CD4-positive, alpha-beta memory T cell (primary cell): ENCODE measurements at regions not wholly inside any gene's neighbourhood (a gene's known extent, or its start where the extent isn't known, plus 50 kb on each side); places are given as distances from the start of the nearest gene placed in this dataset.
"Not testable (repeated sequence)": the region's sequence is repeated elsewhere in the genome, so short reads cannot be mapped to it uniquely, and the experiment has no call there.

ENCODE experiments used
- CTCF ChIA-PET: fragments of 350-600 bp; sonication (Branson Sonifier 250); formaldehyde crosslinking; loops from one replicate; lab custom pipeline; 2021; ENCODE audit warnings: inconsistent platforms; ENCODE audit not compliant: partially characterized antibody; lab: Charles Lee
- POLR2A ChIA-PET: fragments of 350-600 bp; sonication (Branson Sonifier 250); formaldehyde crosslinking; loops from one replicate; lab custom pipeline; 2021; ENCODE audit not compliant: partially characterized antibody; lab: Charles Lee
- DNase-seq, 5 donors: peaks; one replicate each; pipeline versions ENCODE4 v3.0.0 to v3.0.0-alpha.2; 2020 to 2022; ENCODE audit warnings: mixed read lengths in 1 of 5
- H3K27ac ChIP-seq: one replicate; pipeline ENCODE4 v1.7.0; 2013; ENCODE audit warnings: low read depth, low read length
- H3K27me3 ChIP-seq: 2 replicates; pipeline ENCODE4 v1.7.0; 2013; ENCODE audit warnings: mild to moderate bottlenecking, low read length, moderate library complexity; ENCODE audit not compliant: insufficient read depth
- H3K36me3 ChIP-seq: 2 replicates; pipeline ENCODE4 v1.7.0; 2013; ENCODE audit warnings: mild to moderate bottlenecking, low read length, moderate library complexity; ENCODE audit not compliant: insufficient read depth
- H3K4me1 ChIP-seq: 2 replicates; pipeline ENCODE4 v1.7.0; 2013; ENCODE audit warnings: mild to moderate bottlenecking, low read length, moderate library complexity; ENCODE audit not compliant: insufficient read depth
- H3K4me3 ChIP-seq, 2 donors: one replicate each; pipeline ENCODE4 v1.7.0; 2013; ENCODE audit warnings: low read length in 2 of 2, mild to moderate bottlenecking in 1 of 2
- H3K9me3 ChIP-seq, 2 donors: one replicate each; pipeline ENCODE4 v1.7.0; 2013; ENCODE audit warnings: low read length in 2 of 2, control low read depth in 1 of 2; ENCODE audit not compliant: control insufficient read depth in 1 of 2
- H3K27ac Mint-ChIP-seq, 7 donors: one replicate each; pipeline ENCODE4 v1.8.0; 2020 to 2021; ENCODE audit warnings: mixed read lengths in 7 of 7, mild to moderate bottlenecking in 6 of 7, inconsistent platforms in 3 of 7, moderate library complexity in 3 of 7
- H3K27me3 Mint-ChIP-seq, 2 donors: one replicate each; pipeline ENCODE4 v1.8.0; 2020 to 2021; ENCODE audit warnings: mixed read lengths in 2 of 2
- H3K36me3 Mint-ChIP-seq, 2 donors: one replicate each; pipeline ENCODE4 v1.8.0; 2020 to 2021; ENCODE audit warnings: mixed read lengths in 2 of 2, inconsistent platforms in 1 of 2, mild to moderate bottlenecking in 1 of 2
- H3K4me1 Mint-ChIP-seq, 4 donors: one replicate each; pipeline ENCODE4 v1.8.0; 2020 to 2021; ENCODE audit warnings: mixed read lengths in 4 of 4, mild to moderate bottlenecking in 1 of 4
- H3K4me3 Mint-ChIP-seq, 8 donors: one replicate each; pipeline ENCODE4 v1.8.0; 2020 to 2021; ENCODE audit warnings: mixed read lengths in 8 of 8, mild to moderate bottlenecking in 7 of 8, moderate library complexity in 6 of 8, inconsistent platforms in 3 of 8
- H3K9me3 Mint-ChIP-seq, 8 donors: one replicate each; pipeline ENCODE4 v1.8.0; 2020 to 2021; ENCODE audit warnings: mixed read lengths in 8 of 8, mild to moderate bottlenecking in 5 of 8, inconsistent platforms in 3 of 8, moderate library complexity in 1 of 8
- intact Hi-C: fragments of 100-400 bp; cut with micrococcal nuclease; formaldehyde crosslinking; loops from one replicate; pipeline ENCODE4 v1.15.1; 2023

DNA sequence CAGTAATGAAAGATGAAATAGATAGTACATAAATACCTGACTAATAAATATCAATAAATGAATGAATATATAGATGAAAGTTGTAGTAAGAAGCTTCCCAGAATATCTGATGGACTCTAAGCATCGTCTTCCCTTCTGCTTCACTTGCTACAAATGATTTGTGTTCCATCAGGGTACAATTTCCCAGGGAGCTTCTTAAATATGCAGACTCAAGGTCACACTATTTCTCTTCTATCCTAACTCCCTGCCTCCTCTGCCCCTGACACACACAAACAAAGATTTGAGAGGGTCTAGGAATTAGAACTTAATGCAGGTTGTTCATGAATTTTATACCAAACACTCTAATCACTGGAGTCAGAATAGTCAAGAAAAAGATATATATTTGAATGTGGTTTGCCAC is 415.9 kb upstream of the TMPRSS15 start:
- no peak overlapping the region for H3K27ac Mint-ChIP-seq
- CTCF ChIA-PET: no interaction called here
- no peaks in the 10 kb centered on the region for H3K27me3 ChIP-seq
- H3K27me3 Mint-ChIP-seq: no peaks in the 10 kb centered on the region
- no peaks in the 10 kb centered on the region for H3K36me3 ChIP-seq
- H3K27ac ChIP-seq: no peak overlapping the region
- H3K9me3 ChIP-seq: peaks cover 0 to 3% of the 10 kb centered on the region in 2 donors
- peaks cover 0 to 29% (median 8%) of the 10 kb centered on the region in 8 donors for H3K9me3 Mint-ChIP-seq
- no peak overlapping the region for H3K4me3 ChIP-seq
- DNase-seq: no peak
- no peaks in the 10 kb centered on the region for H3K4me1 ChIP-seq
- no peak overlapping the region for H3K4me3 Mint-ChIP-seq
- intact Hi-C loops: no loop called here
- H3K36me3 Mint-ChIP-seq: no peaks in the 10 kb centered on the region
- POLR2A ChIA-PET: no interaction called here
- no peaks in the 10 kb centered on the region for H3K4me1 Mint-ChIP-seq

DNA sequence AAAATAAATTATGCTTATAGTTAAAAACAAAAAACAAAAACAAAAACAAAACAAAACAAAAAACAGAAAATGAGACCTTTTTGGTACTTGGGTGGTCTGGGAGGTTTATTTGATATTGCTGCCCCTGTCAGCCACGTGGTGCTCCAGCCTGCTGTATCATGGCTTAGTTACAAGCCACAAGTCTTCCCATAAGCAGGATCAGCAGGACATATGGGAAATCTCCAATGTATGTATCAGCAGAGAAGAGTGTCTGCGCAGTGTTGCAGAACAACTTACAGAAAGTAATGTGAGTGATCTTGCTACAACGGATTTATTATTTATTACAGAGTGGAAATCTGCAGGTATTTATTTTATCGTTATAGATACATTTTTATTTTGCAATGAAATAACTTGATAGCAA is 423.0 kb upstream of the TMPRSS15 start:
- H3K4me1 ChIP-seq: no peaks in the 10 kb centered on the region
- CTCF ChIA-PET: no interaction called here
- no peak overlapping the region for H3K27ac Mint-ChIP-seq

DNA sequence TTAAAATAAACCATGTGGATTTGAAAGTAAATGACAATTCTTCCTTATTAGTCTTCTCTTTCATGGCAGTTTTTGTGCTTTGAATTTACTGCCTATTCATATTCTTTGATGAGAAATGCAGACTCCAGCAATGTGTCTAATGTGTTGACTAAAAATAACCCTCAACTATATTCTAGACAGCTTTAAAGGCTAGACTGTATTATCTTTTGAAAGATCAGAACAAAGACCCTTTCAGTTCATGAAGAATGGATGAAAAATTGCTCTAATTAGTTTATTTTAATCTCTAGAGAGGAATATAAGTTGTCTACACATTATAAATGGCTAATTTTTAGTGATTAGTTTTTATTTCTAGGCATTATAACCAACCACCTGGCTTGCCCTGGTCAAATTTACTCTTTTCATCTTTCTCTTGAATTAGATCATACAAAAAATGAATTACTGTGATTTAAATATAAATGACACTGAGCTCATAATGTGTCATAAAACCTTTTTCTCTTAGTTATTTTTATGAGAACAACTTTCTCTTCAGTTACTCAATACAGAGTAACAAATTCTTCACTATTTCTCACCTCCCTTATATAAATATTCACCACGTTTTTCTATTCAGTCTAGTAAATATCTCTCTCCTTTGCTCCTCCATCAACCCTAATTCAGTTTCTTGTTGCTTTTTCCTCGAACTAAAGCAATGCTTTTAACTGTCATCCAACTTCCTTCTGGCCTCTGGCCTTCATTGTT is 428.5 kb upstream of the TMPRSS15 start:
- intact Hi-C loops: no loop called here
- Mint-ChIP-seq H3K27ac (no peak overlapping the region), H3K36me3 (no peaks in the 10 kb centered on the region), H3K4me3 (no peak overlapping the region), H3K9me3 (peaks cover 2 to 14% (median 5%) of the 10 kb centered on the region in 8 donors), H3K27me3 (no peaks in the 10 kb centered on the region), H3K4me1 (no peaks in the 10 kb centered on the region)
- POLR2A ChIA-PET: no interaction called here
- no peaks in the 10 kb centered on the region for H3K36me3 ChIP-seq
- H3K9me3 ChIP-seq: no peaks in the 10 kb centered on the region
- H3K27me3 ChIP-seq: no peaks in the 10 kb centered on the region
- CTCF ChIA-PET: no interaction called here
- DNase-seq: no peak
- H3K27ac ChIP-seq: no peak overlapping the region
- no peak overlapping the region for H3K4me3 ChIP-seq
- H3K4me1 ChIP-seq: no peaks in the 10 kb centered on the region

More for the DNA sequence above, 423.0 kb upstream of the TMPRSS15 start:
- no peak overlapping the region for H3K4me3 Mint-ChIP-seq
- peaks cover 2 to 27% (median 8%) of the 10 kb centered on the region in 8 donors for H3K9me3 Mint-ChIP-seq
- no peak overlapping the region for H3K27ac ChIP-seq
- H3K27me3 ChIP-seq: no peaks in the 10 kb centered on the region
- POLR2A ChIA-PET: no interaction called here
- intact Hi-C loops: no loop called here
- no peaks in the 10 kb centered on the region for H3K36me3 ChIP-seq
- no peaks in the 10 kb centered on the region for H3K4me1 Mint-ChIP-seq
- no peak for DNase-seq
- no peaks in the 10 kb centered on the region for H3K27me3 Mint-ChIP-seq
- no peak overlapping the region for H3K4me3 ChIP-seq
- no peaks in the 10 kb centered on the region for H3K36me3 Mint-ChIP-seq
- H3K9me3 ChIP-seq: peaks cover 0 to 4% of the 10 kb centered on the region in 2 donors

DNA sequence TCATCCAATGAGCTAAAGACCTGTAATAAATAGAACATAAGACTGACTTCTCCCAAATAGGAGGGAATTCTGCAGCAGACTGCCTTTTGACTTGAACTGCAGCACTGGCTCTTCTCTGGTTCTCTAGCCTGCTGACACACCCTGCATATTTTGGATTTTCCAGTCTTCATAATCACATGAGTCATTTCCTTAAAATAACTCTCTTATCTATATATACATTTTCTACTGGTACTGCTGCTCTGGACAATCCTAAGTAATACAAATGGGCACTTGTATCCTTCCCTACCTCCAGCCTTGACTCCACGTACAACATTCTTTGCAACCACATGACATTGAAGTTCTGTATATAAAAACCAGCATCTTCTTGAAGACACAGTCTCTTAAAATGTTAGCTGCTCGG is 429.4 kb upstream of the TMPRSS15 start:
- H3K27ac ChIP-seq: no peak overlapping the region
- H3K4me1 Mint-ChIP-seq: no peaks in the 10 kb centered on the region
- H3K9me3 Mint-ChIP-seq: peaks cover 2 to 10% (median 6%) of the 10 kb centered on the region in 8 donors
- H3K36me3 ChIP-seq: no peaks in the 10 kb centered on the region
- DNase-seq: no peak
- H3K27me3 Mint-ChIP-seq: no peaks in the 10 kb centered on the region
- H3K36me3 Mint-ChIP-seq: no peaks in the 10 kb centered on the region
- no peaks in the 10 kb centered on the region for H3K4me1 ChIP-seq
- CTCF ChIA-PET: no interaction called here
- POLR2A ChIA-PET: no interaction called here
- H3K4me3 ChIP-seq: no peak overlapping the region
- H3K27me3 ChIP-seq: no peaks in the 10 kb centered on the region
- no peak overlapping the region for H3K4me3 Mint-ChIP-seq
- H3K9me3 ChIP-seq: no peaks in the 10 kb centered on the region
- intact Hi-C loops: no loop called here
- no peak overlapping the region for H3K27ac Mint-ChIP-seq

DNA sequence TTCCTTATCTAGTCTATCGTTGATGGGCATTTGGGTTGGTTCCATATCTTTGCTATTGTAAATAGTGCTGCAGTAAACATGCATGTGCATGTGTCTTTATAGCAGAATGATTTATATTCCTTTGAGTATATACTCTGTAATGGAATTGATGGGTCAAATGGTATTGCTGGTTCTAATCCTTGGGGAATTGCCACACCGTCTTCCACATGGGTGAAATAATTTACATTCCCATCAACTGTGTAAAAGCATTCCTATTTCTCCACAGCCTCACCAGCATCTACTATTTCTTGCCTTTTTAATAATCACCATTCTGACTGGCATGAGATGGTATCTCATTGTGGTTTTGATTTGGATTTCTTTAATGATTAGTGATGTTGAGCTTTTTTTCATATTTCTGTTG is 430.5 kb upstream of the TMPRSS15 start:
- POLR2A ChIA-PET: not testable (repeated sequence)

DNA sequence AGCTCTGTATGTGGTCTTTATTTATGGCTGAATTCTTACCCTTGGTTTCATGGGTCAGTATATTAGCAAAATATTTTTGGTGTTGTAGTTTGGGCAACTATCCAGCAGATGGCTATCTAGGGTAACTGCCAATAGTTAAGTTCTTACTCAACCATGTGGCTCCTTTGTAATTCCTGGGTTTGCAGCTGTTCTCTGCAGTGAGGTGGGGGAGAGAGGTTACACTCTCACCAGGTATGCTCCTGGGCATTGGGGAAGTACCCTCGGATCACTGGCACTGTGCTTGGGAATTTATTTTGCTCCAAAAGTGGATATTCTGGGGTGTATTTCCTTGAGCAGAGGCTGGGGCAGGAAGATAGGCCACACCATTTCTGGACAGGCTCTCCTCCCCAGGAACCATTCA is 436.7 kb upstream of the TMPRSS15 start:
- Mint-ChIP-seq H3K27me3 (no peaks in the 10 kb centered on the region), H3K4me1 (no peaks in the 10 kb centered on the region), H3K36me3 (no peaks in the 10 kb centered on the region), H3K4me3 (no peak overlapping the region), H3K9me3 (peaks cover 0 to 25% (median 4%) of the 10 kb centered on the region in 8 donors), H3K27ac (no peak overlapping the region)
- Histone ChIP-seq H3K9me3 (no peaks in the 10 kb centered on the region), H3K4me3 (no peak overlapping the region), H3K4me1 (no peaks in the 10 kb centered on the region), H3K36me3 (no peaks in the 10 kb centered on the region), H3K27ac (no peak overlapping the region), H3K27me3 (no peaks in the 10 kb centered on the region)
- intact Hi-C loops: no loop called here
- ChIA-PET CTCF (no interaction called here), POLR2A (no interaction called here)
- no peak for DNase-seq

More for the DNA sequence above, 430.5 kb upstream of the TMPRSS15 start:
- CTCF ChIA-PET, H3K27me3 ChIP-seq, H3K27ac Mint-ChIP-seq, H3K27me3 Mint-ChIP-seq, H3K36me3 Mint-ChIP-seq, H3K27ac ChIP-seq, H3K4me3 ChIP-seq, H3K4me1 ChIP-seq, DNase-seq, H3K36me3 ChIP-seq, H3K9me3 ChIP-seq, intact Hi-C loops, H3K4me3 Mint-ChIP-seq, H3K4me1 Mint-ChIP-seq: not testable (repeated sequence)
- peaks cover 4 to 19% (median 7%) of the 10 kb centered on the region in 8 donors for H3K9me3 Mint-ChIP-seq

DNA sequence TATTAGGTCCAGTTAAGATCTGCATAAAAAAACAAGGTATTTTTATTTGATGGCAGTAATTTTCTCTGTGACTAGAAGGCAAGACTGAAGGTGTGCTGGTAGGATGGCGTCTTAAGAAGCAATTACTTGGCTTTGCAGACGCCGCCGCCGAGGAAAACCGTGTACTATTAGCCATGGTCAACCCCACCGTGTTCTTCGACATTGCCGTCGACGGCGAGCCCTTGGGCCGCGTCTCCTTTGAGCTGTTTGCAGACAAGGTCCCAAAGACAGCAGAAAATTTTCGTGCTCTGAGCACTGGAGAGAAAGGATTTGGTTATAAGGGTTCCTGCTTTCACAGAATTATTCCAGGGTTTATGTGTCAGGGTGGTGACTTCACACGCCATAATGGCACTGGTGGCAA is 454.0 kb upstream of the TMPRSS15 start:
- H3K27me3 Mint-ChIP-seq, H3K27ac ChIP-seq, CTCF ChIA-PET, H3K36me3 Mint-ChIP-seq, H3K4me3 ChIP-seq, H3K27me3 ChIP-seq, H3K9me3 ChIP-seq, H3K4me3 Mint-ChIP-seq, intact Hi-C loops, H3K36me3 ChIP-seq, H3K4me1 Mint-ChIP-seq, POLR2A ChIA-PET, H3K4me1 ChIP-seq, DNase-seq, H3K27ac Mint-ChIP-seq: not testable (repeated sequence)
- H3K9me3 Mint-ChIP-seq: peaks cover 5 to 20% (median 8%) of the 10 kb centered on the region in 8 donors
